ENCODE measurements at regions not wholly inside any gene's neighbourhood (a gene's known extent, or its start where the extent isn't known, plus 50 kb on each side); places are given as distances from the start of the nearest gene placed in this dataset.
"Not testable (repeated sequence)": the region's sequence is repeated elsewhere in the genome, so short reads cannot be mapped to it uniquely, and the experiment has no call there.

- TF ChIP-seq CTCF (IDR thresholded peaks at IDR 0.05; ENCODE audit: low read depth, low read length); EZH2phosphoT487 (IDR thresholded peaks at IDR 0.05; ENCODE audit: low read depth): not testable (repeated sequence)
Observed at GRCh38 chr10:21351594-21351993, 173.9 kb downstream of the SKIDA1 start.

All from OCI-LY3 (cell line).